ENCODE measurements at regions not wholly inside any gene's neighbourhood (a gene's known extent, or its start where the extent isn't known, plus 50 kb on each side); places are given as distances from the start of the nearest gene placed in this dataset.

GRCh38 chr10:44235363-44235762 lies 149.5 kb downstream of the CXCL12 start:
- no peak for TF ChIP-seq POLR2A (IDR thresholded peaks at IDR 0.05)
- TF ChIP-seq CTCF (IDR thresholded peaks at IDR 0.05), result no peak
